BJ (cell line): ENCODE measurements at regions not wholly inside any gene's neighbourhood (a gene's known extent, or its start where the extent isn't known, plus 50 kb on each side); places are given as distances from the start of the nearest gene placed in this dataset.

Experiments used
- CTCF ChIA-PET: fragments of 350-600 bp; formaldehyde crosslinking; extraction: SDS; loops from one replicate; lab custom pipeline; 2021; ENCODE audit warnings: antibody characterized with exemption, inconsistent platforms; lab: Yijun Ruan, JAX
- POLR2A ChIA-PET: fragments of 300-600 bp; sonication (Branson Sonifier 250); formaldehyde crosslinking; extraction: SDS; loops from one replicate; lab custom pipeline; 2021; ENCODE audit warnings: antibody characterized with exemption; lab: Charles Lee
- DNase-seq: peaks from one replicate; pipeline ENCODE4 v3.0.0-alpha.2; 2011; ENCODE audit warnings: low read depth
- H3K27me3 ChIP-seq: 2 replicates; pipeline ENCODE4 v1.6.0; 2011; ENCODE audit warnings: low read length; ENCODE audit not compliant: control insufficient read depth, insufficient read depth
- H3K36me3 ChIP-seq: 2 replicates; pipeline ENCODE4 v1.5.1; 2011; ENCODE audit warnings: low read length; ENCODE audit not compliant: control insufficient read depth, insufficient read depth
- H3K4me3 ChIP-seq: 2 replicates; pipeline ENCODE4 v1.5.1; 2011; ENCODE audit warnings: low read depth, mild to moderate bottlenecking, control low read depth, low read length
- TF ChIP-seq, protein P1 (sequence below): IDR thresholded peaks from 2 replicates; pipeline ENCODE4 v1.5.1; 2011; ENCODE audit warnings: low read depth, mild to moderate bottlenecking, control low read depth, inconsistent platforms, low read length, moderate library complexity; ENCODE audit not compliant: insufficient read depth

DNA sequence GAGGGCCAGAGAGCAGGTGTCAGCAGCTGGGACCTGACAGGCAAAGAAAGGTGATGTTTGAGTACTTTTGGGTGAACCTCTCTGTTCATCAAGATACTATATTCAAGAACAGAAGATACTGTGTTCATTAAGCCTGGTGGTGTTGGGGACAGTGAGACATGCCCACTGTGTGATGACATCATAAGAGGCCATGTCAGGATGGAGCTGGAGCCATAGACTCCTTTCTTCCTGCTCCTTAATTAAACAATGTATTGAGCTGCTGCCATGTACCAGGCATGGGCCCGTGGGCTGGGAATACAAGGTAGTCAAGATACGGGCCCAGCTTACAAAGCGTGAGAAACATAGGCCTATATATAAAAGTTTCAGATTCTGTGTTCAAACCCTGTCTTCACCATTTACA, 435.4 kb downstream of the RPS6KC1 start:
- TF ChIP-seq, protein P1, sequence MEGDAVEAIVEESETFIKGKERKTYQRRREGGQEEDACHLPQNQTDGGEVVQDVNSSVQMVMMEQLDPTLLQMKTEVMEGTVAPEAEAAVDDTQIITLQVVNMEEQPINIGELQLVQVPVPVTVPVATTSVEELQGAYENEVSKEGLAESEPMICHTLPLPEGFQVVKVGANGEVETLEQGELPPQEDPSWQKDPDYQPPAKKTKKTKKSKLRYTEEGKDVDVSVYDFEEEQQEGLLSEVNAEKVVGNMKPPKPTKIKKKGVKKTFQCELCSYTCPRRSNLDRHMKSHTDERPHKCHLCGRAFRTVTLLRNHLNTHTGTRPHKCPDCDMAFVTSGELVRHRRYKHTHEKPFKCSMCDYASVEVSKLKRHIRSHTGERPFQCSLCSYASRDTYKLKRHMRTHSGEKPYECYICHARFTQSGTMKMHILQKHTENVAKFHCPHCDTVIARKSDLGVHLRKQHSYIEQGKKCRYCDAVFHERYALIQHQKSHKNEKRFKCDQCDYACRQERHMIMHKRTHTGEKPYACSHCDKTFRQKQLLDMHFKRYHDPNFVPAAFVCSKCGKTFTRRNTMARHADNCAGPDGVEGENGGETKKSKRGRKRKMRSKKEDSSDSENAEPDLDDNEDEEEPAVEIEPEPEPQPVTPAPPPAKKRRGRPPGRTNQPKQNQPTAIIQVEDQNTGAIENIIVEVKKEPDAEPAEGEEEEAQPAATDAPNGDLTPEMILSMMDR, result no peak
- no peak for DNase-seq
- Histone ChIP-seq H3K27me3 (no peaks in the 10 kb centered on the region), H3K4me3 (no peak overlapping the region), H3K36me3 (no peaks in the 10 kb centered on the region)
- CTCF ChIA-PET, result no interaction called here
- POLR2A ChIA-PET, result no interaction called here

DNA sequence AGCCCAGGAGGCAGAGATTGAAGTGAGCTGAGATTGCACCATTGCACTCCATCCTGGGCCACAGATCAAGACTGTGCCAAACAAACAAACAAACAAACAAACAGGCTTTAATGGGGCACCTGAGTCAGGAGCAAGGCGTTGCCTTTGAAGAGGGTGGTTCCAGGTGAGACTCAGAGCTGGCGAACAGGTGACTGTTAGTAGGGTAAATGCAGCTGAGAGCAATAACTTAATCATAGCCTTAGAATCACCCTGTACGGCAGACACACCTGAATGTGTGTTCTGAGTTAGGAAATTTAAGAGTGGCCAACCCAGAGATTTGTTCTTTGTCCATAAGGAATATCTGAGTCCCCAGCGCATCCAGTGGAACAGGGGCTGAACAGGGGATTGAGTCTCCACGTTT, 440.4 kb downstream of the RPS6KC1 start:
- no peak overlapping the region for H3K4me3 ChIP-seq
- POLR2A ChIA-PET, result no interaction called here
- H3K27me3 ChIP-seq, result no peaks in the 10 kb centered on the region
- TF ChIP-seq, protein P1, result no peak
- no peaks in the 10 kb centered on the region for H3K36me3 ChIP-seq
- no peak for DNase-seq
- CTCF ChIA-PET, result no interaction called here

DNA sequence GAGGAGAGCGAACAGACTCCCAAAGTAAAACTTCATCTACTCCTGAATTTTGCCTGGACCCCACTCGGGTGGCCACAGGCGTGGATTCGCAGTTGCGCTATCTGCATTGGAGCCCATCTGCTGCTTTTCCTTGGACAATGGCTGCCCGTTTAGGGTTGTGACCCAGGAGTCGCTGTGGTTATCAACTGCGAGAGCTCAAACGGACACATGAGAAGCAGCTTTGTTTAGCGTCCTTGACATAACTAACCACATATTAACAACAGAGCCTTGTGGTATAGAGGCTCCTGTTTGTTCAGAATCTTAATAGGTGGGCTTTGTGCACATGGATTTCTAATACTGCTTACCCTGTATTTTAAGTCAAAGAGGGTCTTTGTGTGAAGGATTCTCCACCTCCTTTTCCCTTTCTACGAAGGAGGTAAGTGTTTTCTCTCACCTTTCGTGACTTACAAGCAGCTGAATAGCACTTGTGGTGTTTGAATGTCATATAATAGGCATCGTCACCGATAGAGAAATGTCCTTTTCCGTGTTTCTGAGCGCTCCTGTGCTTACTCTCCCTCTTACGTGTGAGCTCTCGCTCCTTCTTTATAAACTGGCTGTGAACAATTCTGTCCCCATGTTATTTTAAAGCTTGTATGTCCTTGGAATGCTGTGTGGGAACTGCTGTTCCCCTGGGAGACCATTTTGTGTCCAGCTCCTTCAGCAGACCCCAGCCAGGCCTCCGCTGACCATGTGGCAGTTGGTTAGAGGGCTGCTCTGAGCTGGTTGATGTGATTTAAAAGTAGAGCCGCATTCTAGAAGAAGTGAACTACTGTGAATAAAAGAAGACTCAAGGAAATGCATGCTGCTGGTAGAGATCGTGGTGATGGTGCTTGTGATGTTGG, 441.4 kb downstream of the RPS6KC1 start:
- H3K4me3 ChIP-seq, result no peak overlapping the region
- CTCF ChIA-PET, result no interaction called here
- no peaks in the 10 kb centered on the region for H3K27me3 ChIP-seq
- H3K36me3 ChIP-seq, result no peaks in the 10 kb centered on the region
- TF ChIP-seq, protein P1, result no peak
- DNase-seq, result no peak
- POLR2A ChIA-PET, result no interaction called here

DNA sequence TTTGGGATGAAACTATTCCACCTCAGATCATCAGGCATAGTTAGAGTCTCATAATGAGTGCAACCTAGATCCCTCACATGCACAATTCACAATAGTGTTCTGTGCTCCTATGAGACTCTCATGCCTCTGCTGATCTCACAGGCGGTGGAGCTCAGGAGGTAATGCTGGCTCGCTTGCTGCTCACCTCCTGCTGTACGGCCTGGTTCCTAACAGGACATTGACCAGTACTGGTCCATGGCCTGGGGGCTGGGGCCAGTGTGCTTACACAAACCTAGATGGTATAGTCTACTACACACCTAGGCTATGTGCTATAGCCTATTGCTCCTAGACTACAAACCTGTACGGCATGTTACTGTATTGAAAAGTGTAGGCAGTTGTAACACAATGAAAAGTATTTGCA, 448.4 kb downstream of the RPS6KC1 start:
- no peak overlapping the region for H3K4me3 ChIP-seq
- POLR2A ChIA-PET, result no interaction called here
- DNase-seq, result no peak
- CTCF ChIA-PET, result no interaction called here
- H3K27me3 ChIP-seq, result 0 out of 2 replicates have a peak, but pooled peaks cover 1% of the 10 kb centered on the region
- H3K36me3 ChIP-seq, result no peaks in the 10 kb centered on the region
- TF ChIP-seq, protein P1, result no peak

DNA sequence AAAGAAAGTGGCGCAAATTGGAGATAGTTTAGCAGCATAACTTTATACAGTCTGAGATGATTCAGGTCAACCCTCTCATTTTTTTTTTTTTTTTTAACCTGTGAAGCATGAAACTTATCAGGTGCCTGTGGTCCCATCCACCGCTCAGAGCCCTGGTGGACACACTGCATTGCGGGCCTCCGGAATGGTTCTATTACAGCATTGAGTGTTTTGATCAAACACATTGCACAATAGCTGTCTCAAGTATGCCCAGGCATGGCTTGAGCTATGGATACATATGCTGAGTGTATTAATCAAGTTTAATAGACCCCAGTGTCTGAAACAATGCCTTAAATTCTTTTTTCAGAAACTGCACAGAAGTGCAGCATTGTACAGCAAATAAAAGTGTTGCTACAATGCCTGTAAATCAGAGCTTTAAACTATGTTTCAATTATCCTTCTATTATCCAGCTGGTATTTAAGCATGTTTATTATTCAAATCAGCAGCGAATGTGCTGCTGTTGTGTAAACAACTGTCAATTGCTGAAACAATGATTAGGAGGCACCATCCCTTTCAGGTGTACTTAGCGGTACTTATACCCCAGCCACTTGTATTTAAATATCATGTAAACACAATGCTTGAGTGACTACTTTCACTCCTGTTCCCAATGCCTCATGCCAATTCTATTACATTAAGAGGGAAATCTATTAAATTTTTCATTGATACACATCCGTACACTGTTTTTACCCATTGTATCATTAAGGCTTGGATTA, 456.6 kb downstream of the RPS6KC1 start:
- no peaks in the 10 kb centered on the region for H3K36me3 ChIP-seq
- CTCF ChIA-PET, result no interaction called here
- H3K27me3 ChIP-seq, result 0 out of 2 replicates have a peak, but pooled peaks cover 1% of the 10 kb centered on the region
- POLR2A ChIA-PET, result no interaction called here
- H3K4me3 ChIP-seq, result no peak overlapping the region
- TF ChIP-seq, protein P1, result no peak
- no peak for DNase-seq
